Activated T-cell treated with anti-CD3 and anti-CD28 coated beads for 24 hours (primary cell): ENCODE measurements at regions not wholly inside any gene's neighbourhood (a gene's known extent, or its start where the extent isn't known, plus 50 kb on each side); places are given as distances from the start of the nearest gene placed in this dataset.

Experiments
- DNase-seq: peaks from one replicate; pipeline ENCODE4 v3.0.0-alpha.2; 2020; ENCODE audit warnings: low read depth

DNA sequence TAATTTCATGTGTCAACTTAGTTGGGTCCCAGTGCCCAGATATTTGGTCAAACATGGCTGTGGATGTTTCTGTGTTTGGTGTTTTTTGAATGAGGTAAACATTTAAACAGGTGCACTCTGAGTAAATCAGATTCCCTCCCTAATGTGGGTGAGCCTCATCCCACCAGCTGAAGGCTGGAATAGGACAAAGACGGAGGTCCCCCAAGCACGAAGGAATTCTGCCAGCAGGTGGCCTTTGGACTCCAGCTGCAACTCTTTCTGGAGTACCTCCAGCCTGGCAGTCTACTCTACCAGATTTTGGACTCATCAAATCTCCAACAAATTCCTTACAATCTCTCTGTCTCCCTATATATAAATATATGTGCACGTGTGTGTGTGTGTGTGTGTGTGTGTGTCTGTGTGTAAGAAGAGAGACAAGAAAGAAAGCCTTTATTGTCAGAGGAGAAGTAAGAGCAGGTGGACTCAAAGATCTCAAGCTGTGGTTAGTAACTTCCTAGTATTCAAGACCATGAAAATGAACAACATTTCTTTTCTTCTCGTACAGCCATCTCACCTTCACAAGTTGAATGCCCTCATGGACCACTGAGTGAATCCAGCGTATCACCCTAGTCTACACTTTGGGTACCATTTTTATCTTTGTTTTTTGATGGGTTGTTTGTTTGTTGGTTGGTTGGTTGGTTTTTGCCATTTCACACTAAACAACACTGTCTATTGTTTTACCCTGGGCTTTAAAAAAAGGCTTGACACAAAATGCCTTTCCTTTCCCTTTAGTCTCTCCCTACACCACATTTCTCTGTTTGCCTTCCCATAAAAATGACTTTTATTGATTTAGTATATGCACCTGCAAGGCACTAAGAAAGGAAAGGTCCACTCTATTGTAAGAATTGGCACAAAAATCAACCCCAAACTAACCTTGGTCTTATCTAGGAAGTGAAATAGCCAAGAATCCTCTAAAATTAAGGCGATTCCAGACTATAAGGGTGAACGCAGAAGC lies 118.7 kb downstream of the TENT4A start:
- no peak for DNase-seq

GRCh38 chr5:6832994-6833393 lies 119.8 kb downstream of the TENT4A start:
- DNase-seq: no peak

DNA sequence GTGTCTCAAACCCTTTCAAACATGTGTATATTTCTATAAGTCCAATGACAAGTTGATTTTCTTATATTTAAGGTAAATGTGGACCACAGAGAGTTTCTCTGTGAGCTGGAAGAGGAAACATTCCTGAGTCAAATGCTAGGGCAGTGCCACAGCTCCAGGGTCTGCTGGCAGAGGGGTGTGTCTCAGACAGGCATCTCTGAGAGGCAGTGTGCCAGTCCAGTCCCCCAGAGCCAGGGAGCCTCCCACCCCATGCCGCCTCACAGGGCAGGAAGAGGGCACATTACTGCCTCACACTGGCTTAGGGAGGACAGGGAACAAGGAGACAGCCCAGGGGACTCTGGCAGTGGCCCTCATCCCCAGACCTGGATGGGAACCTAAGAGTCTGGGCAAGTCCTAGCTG lies 120.2 kb downstream of the TENT4A start:
- DNase-seq: no peak

DNA sequence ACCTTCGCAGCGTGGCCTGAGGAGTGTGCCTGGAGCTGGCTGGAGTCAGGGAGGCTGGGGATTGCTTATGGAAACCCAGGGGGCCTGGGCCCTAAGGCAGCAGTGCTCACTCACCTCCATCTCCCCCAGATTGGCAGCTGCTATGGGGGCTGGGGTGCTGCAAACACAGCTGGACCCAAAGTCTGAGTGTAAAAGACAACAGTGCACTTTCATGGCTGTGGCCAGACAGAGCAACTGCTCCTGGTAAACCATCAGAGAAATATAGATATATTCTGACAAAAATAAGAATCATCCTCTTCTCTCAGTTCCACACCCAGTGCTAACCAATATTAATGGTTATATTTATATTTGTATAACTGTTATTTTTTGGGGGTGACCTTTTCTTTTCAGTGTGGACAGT lies 123.9 kb downstream of the TENT4A start:
- no peak for DNase-seq

GRCh38 chr5:6837519-6838110 lies 124.4 kb downstream of the TENT4A start:
- no peak for DNase-seq

GRCh38 chr5:6838736-6839135 lies 125.5 kb downstream of the TENT4A start:
- DNase-seq: no peak

DNA sequence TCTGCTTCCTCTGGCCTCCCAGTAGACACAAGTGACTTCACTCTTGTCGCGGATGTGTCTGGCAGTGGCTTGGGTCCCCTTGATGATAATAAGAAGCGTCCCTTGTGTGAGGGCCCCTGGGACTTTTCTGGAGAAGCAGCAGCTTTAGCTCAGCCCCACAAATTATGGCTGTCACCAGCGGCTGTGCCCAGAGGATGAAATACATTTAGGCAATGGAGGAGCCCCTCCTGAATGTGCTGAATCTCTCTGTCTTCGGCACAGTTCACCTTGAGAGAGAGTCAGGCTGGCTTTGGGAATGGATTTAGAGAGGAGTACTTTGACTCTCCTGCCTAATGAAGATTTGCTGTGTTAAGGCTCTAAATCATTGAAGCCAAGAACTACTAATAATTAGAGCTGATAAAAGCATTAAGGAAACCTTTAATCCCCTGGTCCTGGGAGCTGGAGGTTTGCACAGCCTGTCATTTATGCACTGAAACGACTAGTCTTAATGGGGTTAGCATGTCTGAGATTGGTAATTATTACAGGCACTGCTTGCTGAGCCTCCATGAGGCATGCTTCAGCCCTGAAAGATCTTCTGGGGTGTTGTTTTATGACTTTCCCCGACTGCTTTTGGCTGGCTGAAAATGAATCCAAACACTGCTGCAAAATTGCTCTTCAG lies 127.0 kb downstream of the TENT4A start:
- no peak for DNase-seq

DNA sequence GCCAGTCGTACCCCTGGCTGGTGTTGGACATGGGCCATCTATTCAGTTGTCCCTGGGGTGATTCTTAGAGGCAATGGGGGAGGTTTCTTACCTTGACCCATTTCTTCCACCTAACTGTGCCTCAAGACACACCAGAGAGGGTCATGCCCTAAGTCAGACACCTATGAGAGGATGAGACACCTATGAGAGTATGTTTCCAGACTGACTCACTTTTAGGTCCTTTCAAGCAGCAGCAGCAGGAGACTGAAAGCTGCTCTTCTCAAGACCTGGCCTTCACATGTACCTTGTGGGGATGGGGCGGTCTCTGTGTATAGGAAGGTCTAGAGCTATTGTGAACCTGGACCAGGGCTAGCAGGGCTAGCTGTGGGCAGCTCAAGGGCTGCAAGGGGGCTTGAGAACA lies 130.1 kb downstream of the TENT4A start:
- DNase-seq: no peak

GRCh38 chr5:6843821-6844220 lies 130.6 kb downstream of the TENT4A start:
- DNase-seq: no peak

- DNase-seq: no peak
Observed at GRCh38 chr5:6845856-6846255, 132.6 kb downstream of the TENT4A start.

DNA sequence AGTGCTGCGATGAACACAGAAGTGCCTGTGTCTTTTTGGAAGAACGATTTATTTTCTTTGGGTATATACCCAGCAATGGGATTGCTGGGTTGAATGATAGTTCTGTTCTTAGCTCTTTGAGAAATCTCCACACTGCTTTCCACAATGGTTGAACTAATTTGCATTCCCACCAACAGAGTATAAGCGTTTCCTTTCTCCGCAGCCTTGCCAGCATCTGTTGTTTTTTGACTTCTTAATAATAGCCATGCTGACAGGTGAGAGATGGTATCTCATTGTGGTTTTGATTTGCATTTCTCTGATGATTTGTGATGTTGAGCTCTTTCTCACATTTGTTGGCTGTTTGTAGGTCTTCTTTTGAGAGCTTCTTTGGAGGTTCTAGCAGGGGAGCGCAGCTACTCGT lies 134.6 kb downstream of the TENT4A start:
- DNase-seq: no peak

DNA sequence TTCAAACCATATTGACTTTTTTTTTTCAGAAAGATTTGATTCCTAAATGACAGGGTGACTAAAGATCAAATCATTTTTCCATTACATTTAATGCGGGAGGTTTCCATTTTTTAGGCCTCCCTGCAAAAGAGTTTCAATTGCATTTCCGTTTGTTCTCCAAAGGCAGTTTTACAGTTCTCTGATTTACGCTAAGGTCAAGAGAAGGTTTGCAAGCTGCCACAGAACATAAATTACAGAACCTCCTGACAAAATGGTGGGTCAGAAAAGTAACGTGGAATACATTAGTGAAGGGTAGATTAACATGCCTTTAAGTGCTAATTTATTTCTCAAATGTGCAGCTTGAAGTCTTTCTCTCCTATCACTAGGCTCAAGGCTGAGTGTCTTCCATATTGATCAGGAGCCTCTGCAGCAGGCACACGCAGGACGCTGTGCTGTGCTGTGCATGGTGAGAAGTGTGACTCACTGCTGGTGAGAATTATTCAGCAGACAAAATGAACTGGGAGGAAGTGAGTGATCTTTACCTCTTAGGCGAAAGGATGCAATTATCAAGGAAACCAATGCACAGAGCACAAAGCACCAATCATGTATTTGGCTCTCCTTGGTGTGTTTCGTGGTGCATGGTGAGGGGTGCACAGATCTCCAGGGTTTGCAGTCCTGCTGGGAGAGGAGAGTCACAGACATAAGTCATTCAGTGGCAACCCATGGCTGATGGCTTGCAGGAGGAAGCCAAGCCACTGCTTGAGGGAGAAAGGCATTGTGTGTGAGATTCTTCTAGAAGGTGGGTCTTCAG lies 136.3 kb downstream of the TENT4A start:
- DNase-seq: peak; percentile 10

- no peak for DNase-seq
Observed at GRCh38 chr5:6850106-6850432, 136.8 kb downstream of the TENT4A start.

DNA sequence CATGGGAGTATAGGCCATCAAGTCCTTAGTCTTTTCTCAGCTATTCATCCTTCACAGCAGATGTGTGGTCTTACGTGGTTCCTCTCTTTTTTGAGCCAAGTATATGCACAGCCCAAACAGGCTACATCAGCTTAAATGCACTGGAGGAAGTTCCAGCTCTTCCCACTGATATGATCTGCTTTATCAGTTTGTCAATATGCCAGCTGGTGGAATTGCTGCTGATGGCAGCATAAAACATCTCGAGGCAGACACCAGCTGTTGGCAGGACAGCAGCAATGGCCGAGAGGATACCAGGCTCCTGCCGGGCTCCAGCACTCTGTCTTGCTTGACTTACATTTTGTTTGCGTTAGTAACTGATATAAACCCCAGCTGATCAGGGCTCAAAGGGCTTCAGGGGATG lies 143.4 kb downstream of the TENT4A start:
- DNase-seq: no peak

- DNase-seq: no peak
Observed at GRCh38 chr5:6858419-6858818, 145.2 kb downstream of the TENT4A start.

DNA sequence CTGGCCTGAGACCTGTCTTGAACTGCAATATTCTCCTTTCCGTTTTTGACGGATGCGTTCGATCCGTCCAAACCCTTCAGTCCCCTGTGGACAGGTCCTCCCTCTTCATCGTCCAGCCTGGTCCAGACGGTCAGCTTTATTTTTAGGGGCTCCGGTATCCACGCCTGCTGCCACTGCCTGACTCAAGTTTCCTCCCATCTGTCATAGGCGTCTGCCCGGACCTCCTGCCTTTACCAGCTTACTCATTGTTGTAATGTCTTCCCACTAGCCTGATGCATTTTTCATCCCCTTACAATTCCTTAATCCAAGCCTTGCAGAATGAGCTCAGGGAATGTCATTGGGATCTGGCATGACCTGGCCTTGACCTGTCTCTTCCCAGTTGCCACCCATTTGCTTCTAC lies 145.8 kb downstream of the TENT4A start:
- DNase-seq: no peak

- no peak for DNase-seq
Observed at GRCh38 chr5:6859951-6860638, 146.9 kb downstream of the TENT4A start.

DNA sequence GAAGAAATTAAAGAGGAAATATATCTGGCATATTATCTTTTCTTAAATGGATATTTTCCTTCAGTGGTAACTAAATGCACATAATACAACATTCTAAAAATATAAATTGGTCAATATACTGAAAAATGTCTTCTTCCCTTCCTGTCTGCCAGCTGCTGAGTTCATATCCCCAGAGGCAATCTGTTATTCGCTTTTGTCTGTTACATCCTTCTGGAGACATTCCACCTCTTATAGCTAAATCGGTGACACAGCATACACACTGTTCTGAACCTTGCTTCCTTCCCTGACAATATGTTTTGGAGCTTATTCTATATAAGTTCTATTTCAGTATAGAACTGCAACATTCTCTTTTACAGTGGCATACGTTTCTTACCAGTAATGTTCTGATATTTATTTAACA lies 147.8 kb downstream of the TENT4A start:
- DNase-seq: no peak

DNA sequence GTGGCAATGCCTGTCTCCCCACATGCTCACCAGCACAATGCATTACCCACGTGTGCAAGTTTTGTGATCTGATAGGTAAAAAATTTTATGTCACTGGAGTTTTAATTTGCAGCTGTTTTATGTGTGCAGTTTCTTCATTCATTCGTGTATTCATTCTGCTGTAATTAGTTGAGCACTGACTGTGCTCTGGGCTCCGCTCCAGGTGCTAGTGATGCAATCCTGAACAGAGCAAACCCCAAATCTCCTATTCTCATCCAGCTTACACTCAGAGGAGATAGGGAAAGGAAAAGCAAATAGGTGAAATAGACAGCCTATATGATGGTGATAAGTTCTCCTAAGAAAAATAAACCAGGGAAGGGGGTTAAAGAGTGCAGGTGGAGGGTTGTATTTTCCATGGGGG lies 148.4 kb downstream of the TENT4A start:
- no peak for DNase-seq

- no peak for DNase-seq
Observed at GRCh38 chr5:6862306-6862705, 149.1 kb downstream of the TENT4A start.

DNA sequence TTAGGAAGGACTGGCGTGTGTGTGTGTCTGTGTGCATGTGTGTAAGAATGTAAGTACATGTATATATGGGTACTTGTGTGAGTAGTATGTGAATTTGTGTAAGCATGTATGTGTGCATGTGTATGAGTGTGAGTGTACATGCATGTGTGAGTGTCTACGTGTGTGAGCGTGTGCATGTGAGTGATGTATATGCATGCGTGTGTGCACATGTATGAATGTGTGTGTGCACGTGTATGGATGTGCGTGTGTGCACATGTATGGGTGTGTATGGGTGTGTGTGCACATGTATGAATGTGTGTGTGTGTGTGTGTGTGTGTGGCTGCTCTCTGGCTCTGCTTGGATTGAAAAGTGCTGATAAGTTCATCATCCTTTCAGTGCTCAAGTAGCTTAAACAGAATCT lies 154.5 kb downstream of the TENT4A start:
- DNase-seq: no peak

DNA sequence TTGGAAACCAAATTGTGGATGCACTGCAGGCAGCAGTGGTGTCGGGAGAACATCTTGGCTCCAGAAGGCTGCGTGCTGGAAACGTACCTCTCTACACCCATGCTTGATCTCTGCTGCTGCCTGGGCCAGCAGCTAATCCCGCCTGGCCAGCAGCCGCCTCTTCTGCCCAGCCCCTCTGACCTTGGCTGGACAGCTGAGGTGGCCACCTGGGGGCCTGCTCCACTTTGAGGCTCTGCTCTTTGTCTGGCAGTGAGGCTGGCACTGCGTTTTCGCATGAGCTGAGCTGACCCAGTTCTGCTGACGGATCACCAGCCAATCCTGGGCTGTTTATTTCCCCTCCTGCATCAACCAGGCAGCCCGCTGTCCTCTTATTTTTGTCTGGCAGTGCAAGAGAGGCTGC lies 154.9 kb downstream of the TENT4A start:
- no peak for DNase-seq
